ENCODE measurements at regions not wholly inside any gene's neighbourhood (a gene's known extent, or its start where the extent isn't known, plus 50 kb on each side); places are given as distances from the start of the nearest gene placed in this dataset.

GRCh38 chr3:71893702-71894479 is 108.9 kb upstream of the PROK2 start:
- DNase-seq (ENCODE audit: low read depth): no peak

GRCh38 chr3:71893122-71893521 is 108.2 kb upstream of the PROK2 start:
- no peak for DNase-seq (ENCODE audit: low read depth)

GRCh38 chr3:71891483-71891882 is 106.5 kb upstream of the PROK2 start:
- no peak for DNase-seq (ENCODE audit: low read depth)

DNA sequence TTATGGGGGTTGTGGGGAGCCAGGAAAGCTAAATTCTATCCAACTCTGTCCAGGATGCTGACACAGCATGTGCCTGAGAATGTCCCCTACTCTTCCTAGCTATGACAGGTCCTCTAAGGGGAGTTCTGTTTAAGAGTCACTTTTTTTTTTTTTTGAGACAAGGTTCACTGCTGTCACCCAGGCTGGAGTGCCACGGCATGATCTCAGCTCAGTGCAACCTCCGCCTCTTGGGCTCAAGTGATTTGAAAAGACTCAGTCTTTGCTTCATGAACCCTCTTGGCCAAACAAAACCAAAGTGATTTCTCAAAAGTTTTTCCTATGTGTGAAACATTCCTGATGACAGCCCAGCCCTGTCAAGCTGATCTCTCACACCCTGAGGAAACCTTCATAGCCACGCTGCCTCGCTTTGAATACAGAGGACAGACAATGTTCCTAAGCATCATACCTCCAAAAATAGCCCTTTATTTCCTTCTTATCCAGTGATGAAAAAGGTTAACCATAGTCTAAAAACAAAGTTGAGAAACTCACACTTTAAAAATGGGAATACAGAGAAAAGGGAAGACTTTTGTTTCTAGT is 105.5 kb upstream of the PROK2 start:
- DNase-seq (ENCODE audit: low read depth): no peak

- DNase-seq (ENCODE audit: low read depth): no peak
Observed at GRCh38 chr3:71887256-71887655, 102.3 kb upstream of the PROK2 start.

- DNase-seq (ENCODE audit: low read depth): no peak
Observed at GRCh38 chr3:71885006-71885405, 100.1 kb upstream of the PROK2 start.

DNA sequence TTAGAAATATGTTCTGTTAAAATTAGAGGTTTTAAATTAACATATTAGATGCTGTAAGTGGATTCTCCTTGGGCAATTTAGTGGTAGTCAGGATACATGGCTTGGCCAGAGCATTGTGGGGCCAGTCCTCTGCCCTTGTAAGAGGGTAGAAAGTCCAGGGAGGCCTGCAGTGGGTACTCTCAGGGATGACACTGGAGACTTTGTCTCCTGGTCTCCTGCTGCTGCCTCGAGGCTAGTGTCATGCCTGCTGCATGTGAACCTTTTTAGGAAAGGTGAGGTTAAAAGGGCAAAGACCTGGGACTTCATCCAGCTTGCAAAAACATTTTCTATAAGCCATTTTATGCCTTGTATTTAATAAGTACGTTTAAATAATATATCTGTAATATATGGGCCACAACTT is 96.8 kb upstream of the PROK2 start:
- DNase-seq (ENCODE audit: low read depth): no peak

DNA sequence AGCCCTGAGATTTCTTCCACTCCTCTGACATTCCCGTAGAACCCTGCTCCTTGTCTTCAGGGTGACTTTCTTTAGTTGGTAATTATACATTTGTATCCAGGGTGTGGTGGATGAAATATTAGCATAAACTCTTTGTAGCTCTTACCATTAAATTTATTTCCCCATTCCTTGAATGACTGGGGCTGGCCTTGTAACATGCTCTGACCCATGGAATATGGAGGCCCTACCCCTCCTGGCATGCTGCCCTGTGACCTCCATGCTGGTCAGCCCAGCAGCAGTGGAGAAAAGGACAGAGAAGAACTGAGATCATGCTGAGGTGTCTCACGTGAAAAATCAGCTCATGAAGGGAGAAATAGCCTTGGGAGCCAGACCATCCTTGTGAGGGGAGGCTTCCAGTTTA is 96.1 kb upstream of the PROK2 start:
- DNase-seq (ENCODE audit: low read depth): no peak

- no peak for DNase-seq (ENCODE audit: low read depth)
Observed at GRCh38 chr3:71879089-71879488, 94.1 kb upstream of the PROK2 start.

DNA sequence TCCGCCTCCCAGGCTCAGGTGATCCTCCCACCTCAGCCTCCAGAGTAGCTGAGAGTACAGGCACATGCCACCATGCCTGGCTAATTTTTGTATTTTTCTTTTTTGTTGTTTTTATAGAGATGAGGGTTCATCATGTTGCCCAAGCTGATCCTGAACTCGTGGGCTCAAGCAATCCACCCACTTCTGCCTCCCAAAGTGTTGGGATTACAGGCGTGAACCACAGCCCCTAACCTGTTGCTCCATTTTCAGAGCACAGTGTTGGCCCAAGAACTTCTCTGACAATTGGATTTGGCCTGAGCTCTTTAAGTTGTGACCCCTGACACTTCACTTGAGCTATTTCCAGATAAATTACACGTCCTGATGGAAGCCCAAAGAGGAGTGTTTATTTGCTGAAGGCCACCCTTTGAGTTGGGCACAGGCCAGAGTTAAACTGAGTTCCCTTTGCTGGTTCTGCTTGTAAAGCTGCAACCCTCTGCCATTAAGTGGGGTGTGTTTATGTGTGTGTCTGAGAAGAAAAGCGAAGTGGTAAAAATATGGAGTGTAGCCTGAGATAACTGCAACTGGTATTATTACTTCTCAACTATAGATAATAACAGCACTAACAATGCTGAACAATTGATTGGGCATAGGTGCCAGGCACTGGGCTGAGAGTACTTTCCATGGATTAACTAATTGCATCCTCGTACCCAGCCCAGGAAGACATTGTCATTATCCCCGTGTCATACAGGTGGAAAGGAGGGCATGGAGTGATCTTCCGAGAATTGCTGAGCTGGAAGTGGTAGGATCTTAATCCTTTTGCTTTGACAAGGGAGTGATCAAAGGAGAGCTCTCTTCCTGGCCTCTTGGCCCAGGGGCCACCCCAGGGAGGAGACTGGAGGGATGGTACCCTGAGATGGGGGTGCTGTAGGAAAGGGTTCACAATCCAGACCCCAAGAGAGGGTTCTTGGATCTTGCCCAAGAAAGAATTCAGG is 91.5 kb upstream of the PROK2 start:
- DNase-seq (ENCODE audit: low read depth): no peak

DNA sequence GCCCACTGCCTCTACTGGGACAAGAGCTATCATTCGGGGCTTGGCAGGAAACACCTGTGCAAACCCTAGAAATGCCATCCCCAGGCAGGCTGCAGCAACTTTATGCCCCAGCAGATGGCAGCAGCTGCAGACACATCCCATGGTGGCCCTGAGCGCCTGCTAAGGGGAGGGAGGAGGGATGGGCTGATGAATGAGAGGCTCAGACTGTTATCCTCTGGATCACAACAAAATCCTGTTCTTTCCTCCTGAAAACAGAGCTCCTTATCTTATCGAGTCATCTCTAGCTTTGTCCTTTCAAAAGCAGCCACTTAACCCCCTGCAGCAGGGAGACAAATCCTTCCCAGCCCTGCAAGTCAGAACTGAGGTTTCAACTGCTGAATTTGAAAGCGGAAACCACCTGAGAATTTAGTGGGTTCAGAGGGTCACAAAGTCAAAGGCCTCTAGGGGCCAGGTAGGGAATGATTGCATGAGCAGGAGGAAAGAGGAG is 90.6 kb upstream of the PROK2 start:
- DNase-seq (ENCODE audit: low read depth): no peak

DNA sequence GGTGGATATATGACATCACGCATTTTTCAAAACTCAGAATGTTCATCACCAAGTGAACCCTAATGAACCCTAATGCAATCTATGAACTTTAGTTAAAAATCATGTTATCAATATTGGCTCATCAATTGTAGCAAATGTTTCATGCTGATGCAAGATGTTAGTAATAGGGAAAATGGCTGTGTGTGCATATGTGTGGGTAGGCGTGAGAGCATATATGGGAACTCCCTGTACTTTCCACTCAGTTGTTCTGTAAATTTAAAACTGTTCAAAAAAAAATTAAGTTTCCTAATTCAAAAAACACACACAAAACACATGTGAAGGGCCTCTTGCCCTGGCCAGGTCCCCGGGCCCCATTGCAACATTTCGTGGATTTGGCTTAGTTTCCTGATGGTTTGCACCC is 89.7 kb upstream of the PROK2 start:
- DNase-seq (ENCODE audit: low read depth): no peak

- no peak for DNase-seq (ENCODE audit: low read depth)
Observed at GRCh38 chr3:71873093-71873611, 88.2 kb upstream of the PROK2 start.

DNA sequence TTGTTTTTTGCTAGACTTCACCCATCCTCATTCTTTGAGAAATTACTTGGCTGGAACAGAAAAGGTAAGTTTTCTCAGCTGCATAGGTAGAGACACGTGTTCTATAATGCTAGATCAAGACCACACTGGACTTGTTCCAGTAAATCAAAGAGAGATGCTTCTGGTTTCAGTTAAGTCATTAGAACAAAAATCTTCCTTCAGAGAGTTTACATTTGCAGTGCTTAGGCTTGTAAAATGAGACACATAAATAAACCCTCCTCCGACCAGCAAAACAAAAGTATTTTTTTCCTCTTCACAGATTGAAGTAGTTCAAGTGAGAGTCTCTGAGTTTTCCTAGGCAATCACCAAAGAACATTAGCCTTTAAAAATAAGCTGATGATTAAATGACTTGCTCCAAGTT is 87.3 kb upstream of the PROK2 start:
- no peak for DNase-seq (ENCODE audit: low read depth)

- DNase-seq (ENCODE audit: low read depth): no peak
Observed at GRCh38 chr3:71870966-71871512, 86.1 kb upstream of the PROK2 start.

DNA sequence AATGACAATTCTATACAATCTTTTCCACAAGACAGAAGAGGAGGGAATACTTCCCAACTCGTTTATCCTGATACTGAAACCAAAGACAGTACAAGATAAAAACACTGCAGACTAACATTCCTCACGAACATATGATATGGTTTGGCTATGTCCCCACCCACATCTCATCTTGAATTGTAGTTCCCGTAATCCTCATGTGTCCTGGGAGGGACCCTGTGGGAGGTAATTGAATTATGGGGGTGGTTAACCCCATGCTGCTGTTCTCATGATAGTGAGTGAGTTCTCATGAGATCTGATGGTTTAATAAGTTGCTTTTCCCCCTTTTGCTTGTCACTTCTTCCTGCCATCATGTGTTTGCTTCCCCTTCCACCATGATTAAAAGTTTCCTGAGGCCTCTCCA is 83.9 kb upstream of the PROK2 start:
- DNase-seq (ENCODE audit: low read depth): no peak

GRCh38 chr3:71865727-71866126 is 80.8 kb upstream of the PROK2 start:
- no peak for DNase-seq (ENCODE audit: low read depth)

DNA sequence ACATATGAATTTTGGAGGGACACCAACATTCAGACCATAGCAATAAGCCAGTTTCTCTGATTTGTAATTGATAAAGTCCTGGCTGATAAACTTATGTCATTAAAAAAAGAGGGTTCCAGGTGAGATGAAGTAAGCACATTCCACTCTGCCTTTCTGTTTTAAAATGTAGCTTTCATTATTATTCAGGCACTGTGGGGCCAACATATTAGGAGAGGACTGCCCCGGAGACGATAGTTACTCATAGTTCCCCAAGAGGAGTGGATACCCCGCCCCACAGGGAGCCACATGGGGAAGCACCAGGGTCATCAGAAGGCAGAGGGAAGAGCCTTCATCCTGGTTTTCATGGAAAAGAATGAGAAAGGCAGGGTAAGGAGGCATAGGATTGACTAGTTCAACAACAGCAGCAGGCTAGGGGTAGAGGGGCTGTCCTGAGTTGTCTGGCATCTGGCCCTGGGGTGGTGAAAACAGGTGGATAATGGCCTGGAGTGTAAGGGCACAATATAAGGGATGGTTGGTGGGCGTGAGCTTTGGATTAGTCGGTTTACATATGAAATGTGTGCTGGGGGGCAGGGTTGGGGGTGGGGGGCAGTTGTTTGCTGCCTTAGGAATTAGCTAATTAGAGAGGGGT is 78.7 kb upstream of the PROK2 start:
- DNase-seq (ENCODE audit: low read depth): no peak

DNA sequence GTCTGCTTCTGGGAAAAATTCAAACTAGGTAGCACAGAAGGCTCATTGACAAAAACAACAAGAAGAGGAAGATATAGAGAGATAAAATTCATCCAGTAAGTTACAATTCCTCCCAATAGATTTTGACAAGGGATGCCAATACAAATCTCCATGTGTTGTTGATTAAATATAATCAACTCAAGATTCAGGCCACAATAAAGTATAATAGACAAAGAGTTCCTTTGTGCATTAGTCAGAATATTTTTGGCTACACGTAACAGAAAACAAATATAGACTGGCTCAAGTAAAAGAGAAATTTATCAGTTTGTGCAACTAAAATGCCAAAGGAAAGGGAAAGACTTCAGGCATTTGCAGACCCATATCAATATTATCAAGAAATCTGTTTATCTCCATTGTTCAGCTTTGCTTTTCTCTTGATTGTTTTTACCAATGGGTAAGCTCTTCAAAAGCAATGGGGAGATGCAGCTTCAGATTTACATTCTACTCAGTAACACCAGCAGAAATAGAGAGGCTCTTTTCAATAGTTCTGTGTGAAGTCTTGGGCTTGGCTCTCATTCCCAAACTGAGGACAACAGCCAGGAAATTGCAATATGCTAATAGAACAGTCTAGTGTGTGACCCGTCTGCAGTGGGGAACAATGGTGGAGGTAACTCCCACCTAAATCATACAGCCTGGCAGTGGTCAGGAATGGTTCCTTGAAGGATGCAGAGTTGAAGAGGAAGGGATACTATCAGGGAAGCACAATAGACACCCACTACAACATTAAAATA is 77.6 kb upstream of the PROK2 start:
- DNase-seq (ENCODE audit: low read depth): no peak

- no peak for DNase-seq (ENCODE audit: low read depth)
Observed at GRCh38 chr3:71859123-71859519, 74.2 kb upstream of the PROK2 start.

All from forelimb muscle (tissue), 1 donor.